ENCODE measurements at regions not wholly inside any gene's neighbourhood (a gene's known extent, or its start where the extent isn't known, plus 50 kb on each side); places are given as distances from the start of the nearest gene placed in this dataset.

- Histone ChIP-seq H3K79me2 (ENCODE audit: control insufficient read depth, insufficient read depth, low read length) (no peaks in the 10 kb centered on the region), H3K27ac (ENCODE audit: low read length in 2 of 2) (no peak overlapping the region), H3K9me3 (ENCODE audit: control extremely low read depth in 1 of 3, control insufficient read depth in 2 of 3, insufficient read depth in 1 of 3, low read length in 2 of 3) (peaks cover 0 to 18% (median 8%) of the 10 kb centered on the region in 3 donors), H3K9ac (ENCODE audit: low read length) (no peak overlapping the region), H3K4me1 (ENCODE audit: control insufficient read depth in 2 of 2, insufficient read depth in 2 of 2, low read length in 2 of 2) (no peaks in the 10 kb centered on the region), H3K4me3 (ENCODE audit: control extremely low read depth in 1 of 5, extremely low read depth in 1 of 5, insufficient read depth in 1 of 5, low read depth in 2 of 5, low read length in 4 of 5) (no peak overlapping the region), H4K20me1 (ENCODE audit: control insufficient read depth, insufficient read depth, low read length, poor library complexity, severe bottlenecking) (no peaks in the 10 kb centered on the region), H3K4me2 (replicated peaks; ENCODE audit: low read depth, low read length, poor library complexity, severe bottlenecking) (no peak overlapping the region), H3K36me3 (replicated peaks in 1 of 2; ENCODE audit: control extremely low read depth in 1 of 2, control insufficient read depth in 1 of 2, extremely low read depth in 1 of 2, insufficient read depth in 2 of 2, low read length in 1 of 2) (no peaks in the 10 kb centered on the region), H3K27me3 (replicated peaks in 1 of 4; ENCODE audit: control extremely low read depth in 1 of 4, control insufficient read depth in 3 of 4, insufficient read depth in 4 of 4, low read length in 3 of 4) (no peaks in the 10 kb centered on the region), H2AFZ (ENCODE audit: insufficient read depth, low read depth, low read length, poor library complexity, severe bottlenecking) (no peak overlapping the region)
- intact Hi-C loops (cut with micrococcal nuclease), result no loop called here
- Mint-ChIP-seq H3K27ac (no peak overlapping the region), H3K27me3 (peaks cover 7% of the 10 kb centered on the region), H3K9me3 (ENCODE audit: insufficient read depth) (no peaks in the 10 kb centered on the region), H3K4me3 (no peak overlapping the region), H3K4me1 (peaks cover 2% of the 10 kb centered on the region)
- DNase-seq (no peak), ATAC-seq (ENCODE audit: low read depth) (no peak)
- POLR2A ChIA-PET, result no interaction called here
- WGBS (ENCODE audit: insufficient coverage), result 91% methylated on average over 5 of the region's 7 CpGs
- TF ChIP-seq EZH2 (IDR thresholded peaks at IDR 0.05; ENCODE audit: borderline replicate concordance, insufficient read depth, low read depth, low read length, poor library complexity, severe bottlenecking), result no peak
- TF ChIP-seq, protein P1, sequence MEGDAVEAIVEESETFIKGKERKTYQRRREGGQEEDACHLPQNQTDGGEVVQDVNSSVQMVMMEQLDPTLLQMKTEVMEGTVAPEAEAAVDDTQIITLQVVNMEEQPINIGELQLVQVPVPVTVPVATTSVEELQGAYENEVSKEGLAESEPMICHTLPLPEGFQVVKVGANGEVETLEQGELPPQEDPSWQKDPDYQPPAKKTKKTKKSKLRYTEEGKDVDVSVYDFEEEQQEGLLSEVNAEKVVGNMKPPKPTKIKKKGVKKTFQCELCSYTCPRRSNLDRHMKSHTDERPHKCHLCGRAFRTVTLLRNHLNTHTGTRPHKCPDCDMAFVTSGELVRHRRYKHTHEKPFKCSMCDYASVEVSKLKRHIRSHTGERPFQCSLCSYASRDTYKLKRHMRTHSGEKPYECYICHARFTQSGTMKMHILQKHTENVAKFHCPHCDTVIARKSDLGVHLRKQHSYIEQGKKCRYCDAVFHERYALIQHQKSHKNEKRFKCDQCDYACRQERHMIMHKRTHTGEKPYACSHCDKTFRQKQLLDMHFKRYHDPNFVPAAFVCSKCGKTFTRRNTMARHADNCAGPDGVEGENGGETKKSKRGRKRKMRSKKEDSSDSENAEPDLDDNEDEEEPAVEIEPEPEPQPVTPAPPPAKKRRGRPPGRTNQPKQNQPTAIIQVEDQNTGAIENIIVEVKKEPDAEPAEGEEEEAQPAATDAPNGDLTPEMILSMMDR (IDR thresholded peaks at IDR 0.05), result no peak
- CTCF ChIA-PET, result no interaction called here
Measured at GRCh38 chr5:67283275-67283987, 86.8 kb upstream of the CD180 start.

DNA sequence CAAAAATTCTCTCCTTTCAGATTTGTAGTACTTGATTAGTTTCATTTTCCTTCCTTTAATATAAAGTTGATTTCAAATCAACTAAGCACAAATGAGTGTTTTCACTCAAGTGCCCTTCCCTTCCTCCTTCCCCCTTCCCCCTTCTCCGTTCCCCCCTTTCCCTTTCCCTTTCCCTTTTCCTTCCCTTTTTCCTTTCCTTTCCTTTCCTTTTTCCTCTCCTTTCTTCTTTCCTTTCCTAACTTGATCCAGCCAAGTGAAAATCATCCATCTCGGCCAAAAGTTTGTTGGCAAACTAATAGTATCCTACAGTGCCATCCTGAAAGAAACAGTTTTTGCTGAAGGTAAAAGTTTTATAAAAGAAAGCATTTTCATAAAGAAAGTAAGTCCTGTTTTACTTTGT is 85.3 kb upstream of the CD180 start:
- no peaks in the 10 kb centered on the region for H3K27me3 ChIP-seq (replicated peaks in 1 of 4; ENCODE audit: control extremely low read depth in 1 of 4, control insufficient read depth in 3 of 4, insufficient read depth in 4 of 4, low read length in 3 of 4)
- 100% methylated on average over 1 of the region's 2 CpGs for WGBS (ENCODE audit: insufficient coverage)
- no peak for DNase-seq
- peaks cover 7% of the 10 kb centered on the region for H3K27me3 Mint-ChIP-seq
- peaks cover 2% of the 10 kb centered on the region for H3K4me1 Mint-ChIP-seq
- H3K4me1 ChIP-seq (ENCODE audit: control insufficient read depth in 2 of 2, insufficient read depth in 2 of 2, low read length in 2 of 2), result no peaks in the 10 kb centered on the region
- H3K4me3 ChIP-seq (ENCODE audit: control extremely low read depth in 1 of 5, extremely low read depth in 1 of 5, insufficient read depth in 1 of 5, low read depth in 2 of 5, low read length in 4 of 5), result no peak overlapping the region
- ATAC-seq (ENCODE audit: low read depth), result no peak
- ChIA-PET POLR2A (no interaction called here), CTCF (no interaction called here)
- no peak overlapping the region for H3K4me2 ChIP-seq (replicated peaks; ENCODE audit: low read depth, low read length, poor library complexity, severe bottlenecking)
- H3K36me3 ChIP-seq (replicated peaks in 1 of 2; ENCODE audit: control extremely low read depth in 1 of 2, control insufficient read depth in 1 of 2, extremely low read depth in 1 of 2, insufficient read depth in 2 of 2, low read length in 1 of 2), result no peaks in the 10 kb centered on the region
- H3K79me2 ChIP-seq (ENCODE audit: control insufficient read depth, insufficient read depth, low read length), result no peaks in the 10 kb centered on the region
- H3K9me3 ChIP-seq (ENCODE audit: control extremely low read depth in 1 of 3, control insufficient read depth in 2 of 3, insufficient read depth in 1 of 3, low read length in 2 of 3), result peaks cover 1 to 22% (median 15%) of the 10 kb centered on the region in 3 donors
- H3K4me3 Mint-ChIP-seq, result no peak overlapping the region
- H2AFZ ChIP-seq (ENCODE audit: insufficient read depth, low read depth, low read length, poor library complexity, severe bottlenecking), result no peak overlapping the region
- no peak overlapping the region for H3K27ac Mint-ChIP-seq
- TF ChIP-seq, protein P1 (IDR thresholded peaks at IDR 0.05), result no peak
- TF ChIP-seq EZH2 (IDR thresholded peaks at IDR 0.05; ENCODE audit: borderline replicate concordance, insufficient read depth, low read depth, low read length, poor library complexity, severe bottlenecking), result no peak
- H3K9me3 Mint-ChIP-seq (ENCODE audit: insufficient read depth), result no peaks in the 10 kb centered on the region
- intact Hi-C loops (cut with micrococcal nuclease), result no loop called here
- no peaks in the 10 kb centered on the region for H4K20me1 ChIP-seq (ENCODE audit: control insufficient read depth, insufficient read depth, low read length, poor library complexity, severe bottlenecking)
- no peak overlapping the region for H3K9ac ChIP-seq (ENCODE audit: low read length)
- no peak overlapping the region for H3K27ac ChIP-seq (ENCODE audit: low read length in 2 of 2)

Data from B cell (primary cell).